OCI-M1 (cell line): ENCODE measurements at regions not wholly inside any gene's neighbourhood (a gene's known extent, or its start where the extent isn't known, plus 50 kb on each side); places are given as distances from the start of the nearest gene placed in this dataset.

Experiments
- DNase-seq: peaks from one replicate; lab custom pipeline; 2025; lab: John Stamatoyannopoulos, UW

GRCh38 chr10:49463605-49464004 is 67.7 kb upstream of the DRGX start:
- no peak for DNase-seq

GRCh38 chr10:49458869-49459268 is 63.0 kb upstream of the DRGX start:
- no peak for DNase-seq

GRCh38 chr10:49457686-49458085 is 61.8 kb upstream of the DRGX start:
- no peak for DNase-seq

- DNase-seq: peak; percentile 33
Measured at GRCh38 chr10:49448924-49449323, 53.0 kb upstream of the DRGX start.

- DNase-seq: peak; percentile 6
Measured at GRCh38 chr10:49446031-49446430, 50.1 kb upstream of the DRGX start.
